ENCODE measurements at regions not wholly inside any gene's neighbourhood (a gene's known extent, or its start where the extent isn't known, plus 50 kb on each side); places are given as distances from the start of the nearest gene placed in this dataset.
"Not testable (repeated sequence)": the region's sequence is repeated elsewhere in the genome, so short reads cannot be mapped to it uniquely, and the experiment has no call there.

- Histone ChIP-seq H3K9me3 (ENCODE audit: control insufficient read depth, insufficient read depth, low read length) (no peaks in the 10 kb centered on the region), H3K4me3 (ENCODE audit: low read depth, low read length) (no peak overlapping the region), H3K36me3 (ENCODE audit: control insufficient read depth, insufficient read depth, low read length) (no peaks in the 10 kb centered on the region), H3K9ac (ENCODE audit: low read depth, low read length) (no peak overlapping the region), H3K4me1 (ENCODE audit: control insufficient read depth, insufficient read depth, low read length) (no peaks in the 10 kb centered on the region), H3K27me3 (ENCODE audit: control insufficient read depth, insufficient read depth, low read length) (peaks cover 17% of the 10 kb centered on the region)
Observed at GRCh38 chr12:114152066-114152465, 185.9 kb upstream of the RBM19 start.

- not testable (repeated sequence) for H3K36me3 ChIP-seq (ENCODE audit: control insufficient read depth, insufficient read depth, low read length); H3K9ac ChIP-seq (ENCODE audit: low read depth, low read length); H3K9me3 ChIP-seq (ENCODE audit: control insufficient read depth, insufficient read depth, low read length); H3K4me1 ChIP-seq (ENCODE audit: control insufficient read depth, insufficient read depth, low read length); H3K4me3 ChIP-seq (ENCODE audit: low read depth, low read length)
- peaks cover 21% of the 10 kb centered on the region for H3K27me3 ChIP-seq (ENCODE audit: control insufficient read depth, insufficient read depth, low read length)
Observed at GRCh38 chr12:114150584-114150983, 184.5 kb upstream of the RBM19 start.

- Histone ChIP-seq H3K27me3 (ENCODE audit: control insufficient read depth, insufficient read depth, low read length) (peaks cover 9% of the 10 kb centered on the region), H3K9me3 (ENCODE audit: control insufficient read depth, insufficient read depth, low read length) (no peaks in the 10 kb centered on the region), H3K36me3 (ENCODE audit: control insufficient read depth, insufficient read depth, low read length) (no peaks in the 10 kb centered on the region), H3K9ac (ENCODE audit: low read depth, low read length) (no peak overlapping the region), H3K4me1 (ENCODE audit: control insufficient read depth, insufficient read depth, low read length) (no peaks in the 10 kb centered on the region), H3K4me3 (ENCODE audit: low read depth, low read length) (no peak overlapping the region)
Observed at GRCh38 chr12:114141921-114142564, 175.9 kb upstream of the RBM19 start.

- Histone ChIP-seq H3K4me1 (ENCODE audit: control insufficient read depth, insufficient read depth, low read length) (no peaks in the 10 kb centered on the region), H3K27me3 (ENCODE audit: control insufficient read depth, insufficient read depth, low read length) (peaks cover 7% of the 10 kb centered on the region), H3K36me3 (ENCODE audit: control insufficient read depth, insufficient read depth, low read length) (no peaks in the 10 kb centered on the region), H3K4me3 (ENCODE audit: low read depth, low read length) (no peak overlapping the region), H3K9me3 (ENCODE audit: control insufficient read depth, insufficient read depth, low read length) (no peaks in the 10 kb centered on the region), H3K9ac (ENCODE audit: low read depth, low read length) (no peak overlapping the region)
Observed at GRCh38 chr12:114140576-114140975, 174.5 kb upstream of the RBM19 start.

GRCh38 chr12:114136631-114137030 is 170.5 kb upstream of the RBM19 start:
- no peak overlapping the region for H3K9ac ChIP-seq (ENCODE audit: low read depth, low read length)
- H3K36me3 ChIP-seq (ENCODE audit: control insufficient read depth, insufficient read depth, low read length) = no peaks in the 10 kb centered on the region
- H3K9me3 ChIP-seq (ENCODE audit: control insufficient read depth, insufficient read depth, low read length) = no peaks in the 10 kb centered on the region
- H3K27me3 ChIP-seq (ENCODE audit: control insufficient read depth, insufficient read depth, low read length) = peaks cover 6% of the 10 kb centered on the region
- no peaks in the 10 kb centered on the region for H3K4me1 ChIP-seq (ENCODE audit: control insufficient read depth, insufficient read depth, low read length)
- H3K4me3 ChIP-seq (ENCODE audit: low read depth, low read length) = no peak overlapping the region

GRCh38 chr12:114134922-114135321 is 168.8 kb upstream of the RBM19 start:
- peaks cover 6% of the 10 kb centered on the region for H3K27me3 ChIP-seq (ENCODE audit: control insufficient read depth, insufficient read depth, low read length)
- no peak overlapping the region for H3K9ac ChIP-seq (ENCODE audit: low read depth, low read length)
- no peak overlapping the region for H3K4me3 ChIP-seq (ENCODE audit: low read depth, low read length)
- no peaks in the 10 kb centered on the region for H3K9me3 ChIP-seq (ENCODE audit: control insufficient read depth, insufficient read depth, low read length)
- no peaks in the 10 kb centered on the region for H3K4me1 ChIP-seq (ENCODE audit: control insufficient read depth, insufficient read depth, low read length)
- no peaks in the 10 kb centered on the region for H3K36me3 ChIP-seq (ENCODE audit: control insufficient read depth, insufficient read depth, low read length)

- H3K4me3 ChIP-seq (ENCODE audit: low read depth, low read length) = no peak overlapping the region
Observed at GRCh38 chr12:114131824-114132223, 165.7 kb upstream of the RBM19 start.

GRCh38 chr12:114123108-114123507 is 157.0 kb upstream of the RBM19 start:
- H3K9me3 ChIP-seq (ENCODE audit: control insufficient read depth, insufficient read depth, low read length) = no peaks in the 10 kb centered on the region
- no peak overlapping the region for H3K9ac ChIP-seq (ENCODE audit: low read depth, low read length)
- H3K4me3 ChIP-seq (ENCODE audit: low read depth, low read length) = no peak overlapping the region
- no peaks in the 10 kb centered on the region for H3K36me3 ChIP-seq (ENCODE audit: control insufficient read depth, insufficient read depth, low read length)
- no peaks in the 10 kb centered on the region for H3K27me3 ChIP-seq (ENCODE audit: control insufficient read depth, insufficient read depth, low read length)
- H3K4me1 ChIP-seq (ENCODE audit: control insufficient read depth, insufficient read depth, low read length) = peaks cover 5% of the 10 kb centered on the region

More at GRCh38 chr12:114131824-114132223, 165.7 kb upstream of the RBM19 start:
- H3K9me3 ChIP-seq (ENCODE audit: control insufficient read depth, insufficient read depth, low read length) = no peaks in the 10 kb centered on the region
- no peaks in the 10 kb centered on the region for H3K4me1 ChIP-seq (ENCODE audit: control insufficient read depth, insufficient read depth, low read length)
- H3K9ac ChIP-seq (ENCODE audit: low read depth, low read length) = no peak overlapping the region
- H3K36me3 ChIP-seq (ENCODE audit: control insufficient read depth, insufficient read depth, low read length) = no peaks in the 10 kb centered on the region
- H3K27me3 ChIP-seq (ENCODE audit: control insufficient read depth, insufficient read depth, low read length) = peaks cover 6% of the 10 kb centered on the region

GRCh38 chr12:114122016-114122415 is 155.9 kb upstream of the RBM19 start:
- Histone ChIP-seq H3K4me3 (ENCODE audit: low read depth, low read length) (no peak overlapping the region), H3K9ac (ENCODE audit: low read depth, low read length) (no peak overlapping the region), H3K36me3 (ENCODE audit: control insufficient read depth, insufficient read depth, low read length) (no peaks in the 10 kb centered on the region), H3K4me1 (ENCODE audit: control insufficient read depth, insufficient read depth, low read length) (peaks cover 5% of the 10 kb centered on the region), H3K9me3 (ENCODE audit: control insufficient read depth, insufficient read depth, low read length) (no peaks in the 10 kb centered on the region), H3K27me3 (ENCODE audit: control insufficient read depth, insufficient read depth, low read length) (no peaks in the 10 kb centered on the region)

- peaks cover 5% of the 10 kb centered on the region for H3K4me1 ChIP-seq (ENCODE audit: control insufficient read depth, insufficient read depth, low read length)
- H3K36me3 ChIP-seq (ENCODE audit: control insufficient read depth, insufficient read depth, low read length) = no peaks in the 10 kb centered on the region
- peaks cover 6% of the 10 kb centered on the region for H3K27me3 ChIP-seq (ENCODE audit: control insufficient read depth, insufficient read depth, low read length)
- H3K9ac ChIP-seq (ENCODE audit: low read depth, low read length) = no peak overlapping the region
- H3K9me3 ChIP-seq (ENCODE audit: control insufficient read depth, insufficient read depth, low read length) = no peaks in the 10 kb centered on the region
- no peak overlapping the region for H3K4me3 ChIP-seq (ENCODE audit: low read depth, low read length)
Observed at GRCh38 chr12:114119316-114119715, 153.2 kb upstream of the RBM19 start.

- H3K27me3 ChIP-seq (ENCODE audit: control insufficient read depth, insufficient read depth, low read length) = no peaks in the 10 kb centered on the region
Observed at GRCh38 chr12:114096461-114096860, 130.3 kb upstream of the RBM19 start.

GRCh38 chr12:114093520-114093919 is 127.4 kb upstream of the RBM19 start:
- Histone ChIP-seq H3K36me3 (ENCODE audit: control insufficient read depth, insufficient read depth, low read length) (no peaks in the 10 kb centered on the region), H3K9me3 (ENCODE audit: control insufficient read depth, insufficient read depth, low read length) (no peaks in the 10 kb centered on the region), H3K4me3 (ENCODE audit: low read depth, low read length) (no peak overlapping the region), H3K9ac (ENCODE audit: low read depth, low read length) (no peak overlapping the region), H3K4me1 (ENCODE audit: control insufficient read depth, insufficient read depth, low read length) (no peaks in the 10 kb centered on the region), H3K27me3 (ENCODE audit: control insufficient read depth, insufficient read depth, low read length) (peaks cover 5% of the 10 kb centered on the region)

More at GRCh38 chr12:114096461-114096860, 130.3 kb upstream of the RBM19 start:
- Histone ChIP-seq H3K9me3 (ENCODE audit: control insufficient read depth, insufficient read depth, low read length) (no peaks in the 10 kb centered on the region), H3K36me3 (ENCODE audit: control insufficient read depth, insufficient read depth, low read length) (no peaks in the 10 kb centered on the region), H3K9ac (ENCODE audit: low read depth, low read length) (no peak overlapping the region), H3K4me1 (ENCODE audit: control insufficient read depth, insufficient read depth, low read length) (no peaks in the 10 kb centered on the region), H3K4me3 (ENCODE audit: low read depth, low read length) (no peak overlapping the region)

Measured in iPS-15b (cell line).